ENCODE measurements at regions not wholly inside any gene's neighbourhood (a gene's known extent, or its start where the extent isn't known, plus 50 kb on each side); places are given as distances from the start of the nearest gene placed in this dataset.
A peak's percentile ranks its signal among the peaks of the same experiment; 100 is the strongest.

GRCh38 chr3:124483915-124484470 is 246.3 kb upstream of the UMPS start:
- FAIRE-seq: no peak
- DNase-seq (ENCODE audit: low spot score): no peak

DNA sequence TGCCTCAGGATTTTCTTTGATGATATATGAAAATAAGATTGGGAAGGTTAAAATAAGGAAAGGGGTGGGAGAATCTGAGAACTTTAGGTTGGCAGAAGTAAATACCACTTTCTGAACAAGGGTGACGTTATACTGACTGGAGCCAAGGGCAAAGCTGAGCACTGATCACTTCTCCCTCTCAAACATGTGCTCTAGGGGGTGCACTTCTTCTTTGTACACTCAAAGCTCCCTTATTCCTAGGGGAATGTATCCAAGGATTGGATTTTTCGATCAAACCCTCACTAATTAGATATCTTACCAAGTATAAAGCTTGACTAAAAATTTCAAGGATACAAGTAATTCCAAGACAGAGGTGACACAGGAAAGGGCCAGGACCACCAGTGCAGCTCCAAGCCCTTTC is 243.9 kb upstream of the UMPS start:
- FAIRE-seq: no peak
- DNase-seq (ENCODE audit: low spot score): no peak

DNA sequence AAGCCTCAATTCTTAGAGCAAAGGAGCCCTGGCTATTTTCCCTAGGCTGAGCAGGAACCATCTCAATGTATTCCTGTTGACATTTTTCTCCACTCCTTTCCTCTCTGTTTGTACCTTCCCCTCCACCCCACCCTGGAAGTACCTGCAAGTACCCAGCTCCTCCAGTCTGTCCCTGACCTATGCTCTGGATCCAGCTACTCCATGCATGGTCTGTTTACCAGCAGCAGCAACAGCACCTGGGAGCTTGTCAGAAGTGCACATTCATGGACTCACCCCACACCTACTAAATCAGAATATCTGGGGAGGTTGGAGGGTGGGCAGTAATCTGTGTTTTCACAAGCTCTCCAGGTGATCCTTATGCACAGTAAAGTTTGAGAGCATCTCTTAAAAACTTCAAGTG is 240.7 kb upstream of the UMPS start:
- no peak for FAIRE-seq

GRCh38 chr3:124491098-124491497 is 239.2 kb upstream of the UMPS start:
- peak; percentile 77 for FAIRE-seq
- peak; percentile 54 for DNase-seq (ENCODE audit: low spot score)

More for the DNA sequence above, 240.7 kb upstream of the UMPS start:
- DNase-seq (ENCODE audit: low spot score): no peak

- FAIRE-seq (no peak), DNase-seq (ENCODE audit: low spot score) (no peak)
Observed at GRCh38 chr3:124491875-124492274, 238.4 kb upstream of the UMPS start.

DNA sequence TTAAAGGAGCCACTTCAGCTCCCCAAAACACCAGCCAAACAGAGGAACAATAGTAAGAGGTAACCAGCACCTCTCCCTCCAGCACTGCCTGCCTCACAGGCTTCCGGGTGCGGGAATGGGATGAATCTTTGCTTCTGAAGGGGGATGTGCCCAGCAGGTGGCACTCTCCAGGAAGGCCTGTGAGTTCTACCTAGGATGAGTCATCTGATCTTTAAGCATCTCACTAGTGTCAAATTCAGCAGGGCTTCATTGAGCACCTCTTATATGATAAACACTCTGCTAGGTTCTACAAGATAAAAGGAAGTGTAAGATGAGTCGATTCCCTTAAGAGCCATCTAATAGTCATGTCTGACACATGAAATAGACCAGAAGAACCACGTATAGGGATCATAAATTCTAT is 237.4 kb upstream of the UMPS start:
- FAIRE-seq (no peak), DNase-seq (ENCODE audit: low spot score) (peak; percentile 90)

- FAIRE-seq: peak; percentile 46
- DNase-seq (ENCODE audit: low spot score): no peak
Observed at GRCh38 chr3:124496061-124496460, 234.2 kb upstream of the UMPS start.

GRCh38 chr3:124497487-124497886 is 232.8 kb upstream of the UMPS start:
- FAIRE-seq (no peak), DNase-seq (ENCODE audit: low spot score) (no peak)

DNA sequence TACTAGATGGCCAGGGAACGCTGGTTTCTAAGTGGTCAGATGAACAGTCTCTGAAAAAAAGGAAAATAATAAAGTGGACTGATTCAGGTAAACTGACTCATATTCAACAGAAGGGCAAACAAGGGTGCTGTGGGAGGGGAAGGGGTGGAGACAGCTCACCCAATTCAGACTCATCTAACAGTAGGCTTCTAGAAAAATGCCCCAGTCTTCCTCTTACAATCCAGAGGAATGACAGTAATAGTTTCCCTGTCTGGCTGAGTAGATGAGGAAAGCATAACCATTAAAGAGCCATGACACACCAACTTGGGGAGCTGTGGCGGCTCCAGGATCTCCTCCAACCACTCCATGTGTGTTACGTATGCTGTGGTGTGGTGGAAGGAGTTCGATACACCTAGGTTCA is 231.4 kb upstream of the UMPS start:
- no peak for FAIRE-seq
- no peak for DNase-seq (ENCODE audit: low spot score)

GRCh38 chr3:124504332-124505059 is 225.8 kb upstream of the UMPS start:
- DNase-seq (ENCODE audit: low spot score) (no peak), FAIRE-seq (no peak)

- FAIRE-seq: no peak
Observed at GRCh38 chr3:124509884-124510283, 220.4 kb upstream of the UMPS start.

GRCh38 chr3:124510290-124510689 is 220.0 kb upstream of the UMPS start:
- DNase-seq (ENCODE audit: low spot score): peak; percentile 31

More at GRCh38 chr3:124509884-124510283, 220.4 kb upstream of the UMPS start:
- no peak for DNase-seq (ENCODE audit: low spot score)

GRCh38 chr3:124512881-124513609 is 217.2 kb upstream of the UMPS start:
- FAIRE-seq: no peak

More at GRCh38 chr3:124510290-124510689, 220.0 kb upstream of the UMPS start:
- peak; percentile 23 for FAIRE-seq

DNA sequence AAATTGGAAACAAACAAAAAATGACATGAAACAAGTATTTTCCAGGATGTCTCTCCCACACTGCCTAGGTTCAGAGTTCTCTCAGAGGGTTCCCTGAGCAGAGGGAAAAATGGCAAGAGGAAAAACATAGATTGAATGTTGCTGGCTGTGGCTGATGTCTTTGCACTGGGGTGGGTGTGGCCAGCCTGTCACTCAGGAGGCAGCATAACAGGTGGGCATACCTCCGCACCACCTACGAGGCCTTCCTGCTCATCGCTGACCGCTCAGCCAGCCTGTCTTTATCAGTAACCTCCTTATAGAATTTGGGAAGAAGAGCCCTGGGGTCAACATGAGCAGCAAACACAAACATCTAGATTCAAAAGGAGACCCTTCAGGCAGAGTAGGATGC is 216.6 kb upstream of the UMPS start:
- DNase-seq (ENCODE audit: low spot score) (no peak), FAIRE-seq (no peak)

More at GRCh38 chr3:124512881-124513609, 217.2 kb upstream of the UMPS start:
- no peak for DNase-seq (ENCODE audit: low spot score)

DNA sequence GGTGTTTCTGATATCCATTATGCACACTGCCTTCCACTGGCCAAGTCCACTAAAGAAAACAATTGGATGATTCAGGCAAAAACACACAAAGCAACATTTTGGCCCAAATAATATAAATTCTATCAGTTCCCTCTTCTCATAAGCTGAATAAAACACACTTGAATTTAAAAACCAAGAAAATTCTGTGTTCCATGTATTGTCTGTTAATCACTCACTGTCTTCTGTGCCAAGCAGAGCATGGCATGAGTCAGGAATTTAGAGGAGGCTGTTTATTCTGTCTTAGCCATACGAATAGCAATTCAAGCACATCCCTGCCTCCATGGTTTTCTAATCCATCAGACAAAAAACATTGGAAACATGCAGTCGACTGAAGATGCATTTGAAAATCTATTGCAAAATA is 215.6 kb upstream of the UMPS start:
- DNase-seq (ENCODE audit: low spot score): no peak
- no peak for FAIRE-seq

- FAIRE-seq (no peak), DNase-seq (ENCODE audit: low spot score) (no peak)
Observed at GRCh38 chr3:124516333-124516732, 213.9 kb upstream of the UMPS start.

DNA sequence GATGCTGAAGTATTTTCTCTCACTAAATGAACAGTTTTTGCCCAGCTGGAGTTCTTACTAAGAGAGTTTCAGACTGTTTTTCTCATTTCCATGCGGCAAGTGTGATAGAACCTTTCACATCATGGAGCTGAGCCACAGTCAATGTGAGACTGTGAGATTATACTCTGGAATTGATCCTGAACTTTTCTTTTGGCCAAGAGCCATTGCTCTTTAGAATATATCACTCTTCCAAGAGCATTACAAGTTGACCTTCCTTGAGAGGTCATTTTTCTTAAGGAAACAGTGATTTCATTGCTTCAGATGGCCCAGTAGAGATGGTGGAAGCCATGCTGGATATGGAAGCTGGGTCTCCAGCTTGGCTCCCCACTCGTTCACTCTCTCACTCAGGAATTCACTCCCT is 212.9 kb upstream of the UMPS start:
- DNase-seq (ENCODE audit: low spot score): no peak
- FAIRE-seq: no peak

GRCh38 chr3:124518350-124518749 is 211.9 kb upstream of the UMPS start:
- no peak for DNase-seq (ENCODE audit: low spot score)
- no peak for FAIRE-seq

GRCh38 chr3:124519591-124520194 is 210.6 kb upstream of the UMPS start:
- DNase-seq (ENCODE audit: low spot score): no peak

GRCh38 chr3:124520970-124521369 is 209.3 kb upstream of the UMPS start:
- no peak for DNase-seq (ENCODE audit: low spot score)
- peak; percentile 13 for FAIRE-seq

More at GRCh38 chr3:124519591-124520194, 210.6 kb upstream of the UMPS start:
- FAIRE-seq: no peak

DNA sequence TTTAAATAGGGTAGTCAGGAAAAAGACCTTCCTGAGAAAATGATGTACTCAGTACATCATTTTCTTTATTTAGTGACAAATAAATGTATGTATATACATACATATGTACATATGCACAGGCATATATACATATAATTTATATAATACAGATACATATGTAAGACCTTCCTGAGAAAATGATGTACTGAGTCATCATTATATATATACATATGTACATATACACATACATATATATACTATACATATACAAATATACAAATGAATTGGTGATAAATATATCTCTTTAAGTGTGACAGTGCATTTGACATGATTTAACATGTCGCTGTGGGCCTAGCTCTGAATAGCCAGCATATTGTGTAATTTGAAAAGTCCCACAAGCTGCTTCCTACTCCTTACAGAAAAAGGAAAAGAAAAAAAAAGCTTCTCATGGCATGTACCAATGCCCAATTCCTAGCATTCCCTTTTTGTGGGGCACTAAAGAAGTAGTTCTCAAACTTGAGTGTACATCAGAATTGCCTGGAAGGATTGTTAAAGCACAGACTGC is 208.1 kb upstream of the UMPS start:
- no peak for FAIRE-seq
- no peak for DNase-seq (ENCODE audit: low spot score)

- FAIRE-seq: no peak
- DNase-seq (ENCODE audit: low spot score): no peak
Observed at GRCh38 chr3:124526601-124527000, 203.7 kb upstream of the UMPS start.
